T-helper 1 cell treated with Interleukin-12 subunit alpha and Interleukin-12 subunit beta and Interleukin-4 antibody, amounts not matched to agents 30 ng/mL and 1 ng/mL, for 36 hours (primary cell): ENCODE measurements at regions not wholly inside any gene's neighbourhood (a gene's known extent, or its start where the extent isn't known, plus 50 kb on each side); places are given as distances from the start of the nearest gene placed in this dataset.
"Not testable (repeated sequence)": the region's sequence is repeated elsewhere in the genome, so short reads cannot be mapped to it uniquely, and the experiment has no call there.

ENCODE experiments used
- intact Hi-C: fragments of 100-400 bp; cut with micrococcal nuclease; formaldehyde crosslinking; loops from one replicate; pipeline ENCODE4 v1.15.1; 2024

DNA sequence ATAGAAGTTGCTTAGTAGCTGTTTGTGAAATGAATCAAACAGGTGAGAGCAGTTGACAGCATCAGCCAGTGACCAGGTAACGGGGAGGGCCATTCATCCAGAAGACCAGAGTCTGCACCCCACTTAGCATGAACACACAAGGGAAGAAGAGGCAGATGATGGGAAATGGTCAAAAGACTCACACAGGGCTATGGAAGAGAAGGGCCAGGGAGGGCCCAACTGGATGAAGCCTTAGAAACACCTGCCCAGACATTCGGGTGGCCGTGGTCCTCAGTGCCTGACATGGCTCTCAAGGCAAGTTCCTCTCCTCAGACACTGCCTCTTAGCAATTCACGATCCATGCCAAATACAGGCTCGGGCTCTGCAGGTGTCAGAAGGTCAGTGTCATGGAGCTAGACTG, 354.1 kb downstream of the TCERG1L start:
- intact Hi-C loops: no loop called here

- intact Hi-C loops: no loop called here
Measured at GRCh38 chr10:130958003-130958402, 353.5 kb downstream of the TCERG1L start.

- intact Hi-C loops: no loop called here
Measured at GRCh38 chr10:130958981-130959751, 352.4 kb downstream of the TCERG1L start.

GRCh38 chr10:130959752-130960195, 351.7 kb downstream of the TCERG1L start:
- intact Hi-C loops: no loop called here

- intact Hi-C loops: no loop called here
Measured at GRCh38 chr10:130960531-130960930, 351.0 kb downstream of the TCERG1L start.

DNA sequence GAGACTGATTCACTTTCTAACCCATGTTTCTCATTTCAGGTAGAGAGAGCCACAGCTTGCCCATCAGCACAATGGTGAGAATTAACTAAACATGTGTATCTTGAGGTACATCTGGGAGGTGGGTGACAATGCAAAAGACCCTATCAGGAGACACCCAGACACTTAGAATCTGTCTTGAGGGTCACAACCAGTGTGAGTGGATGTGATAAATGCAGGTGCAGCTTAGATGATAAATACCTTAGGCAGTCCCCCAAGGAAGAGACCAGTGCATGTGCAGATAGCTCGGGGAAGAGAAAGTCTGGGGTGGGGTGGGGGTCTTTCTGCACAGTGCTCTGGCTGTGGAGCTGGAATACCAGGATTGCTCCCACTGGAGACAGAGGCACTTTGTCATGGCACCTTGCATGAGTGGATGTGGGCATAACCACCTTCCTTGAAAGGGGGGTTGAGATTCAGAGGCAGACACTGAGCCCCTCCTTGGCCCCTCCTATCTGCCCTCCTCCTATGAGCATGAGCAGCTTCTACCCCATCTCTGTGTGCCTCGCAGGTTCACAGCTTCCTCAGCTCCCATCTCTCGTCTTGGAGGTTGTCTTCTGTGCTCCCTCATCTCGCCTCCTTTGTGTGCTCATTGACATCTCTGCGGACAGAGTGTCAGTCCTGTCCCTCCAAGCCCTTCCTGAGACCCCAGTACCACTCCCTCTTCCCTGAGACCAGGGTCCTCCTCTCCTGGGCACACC, 349.8 kb downstream of the TCERG1L start:
- intact Hi-C loops: no loop called here

DNA sequence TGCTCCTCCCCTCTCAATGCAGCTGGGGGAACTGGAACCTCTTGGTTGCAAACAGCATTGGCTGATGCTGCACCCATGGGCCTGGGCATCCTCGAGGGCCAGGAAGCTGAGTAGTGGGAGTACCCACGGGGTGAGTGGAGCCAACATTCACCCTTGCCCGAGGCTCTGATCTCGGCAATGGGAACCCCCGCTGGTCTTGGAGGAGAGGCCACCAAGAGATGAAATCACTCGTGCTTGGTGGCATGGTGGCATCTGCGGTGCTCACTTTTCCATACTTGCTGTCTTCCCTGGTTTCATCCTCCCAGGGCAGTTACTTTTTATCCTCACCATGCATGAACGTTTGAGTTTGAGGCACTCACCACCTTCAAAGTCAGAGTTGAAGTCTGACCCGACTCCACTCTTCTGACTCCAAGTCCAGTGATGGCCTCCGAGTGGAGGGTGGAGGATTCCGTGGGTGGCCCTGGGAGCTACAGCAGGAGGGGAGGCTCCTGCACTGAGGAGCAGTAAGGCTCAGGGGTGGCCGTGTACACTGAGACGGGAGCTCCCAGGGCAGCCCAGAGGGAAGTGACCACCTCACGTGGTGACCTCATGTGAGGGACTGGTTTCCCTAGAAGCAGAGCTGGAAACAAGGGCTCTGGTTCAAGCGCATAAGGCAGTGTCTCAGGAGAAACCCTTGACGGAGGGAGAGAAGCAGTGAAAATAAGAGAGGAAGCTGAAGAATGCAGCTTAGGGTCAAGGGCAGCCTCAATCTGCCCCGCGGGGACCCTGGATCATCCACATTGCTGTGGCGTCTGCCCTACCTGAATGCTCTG, 349.1 kb downstream of the TCERG1L start:
- intact Hi-C loops: no loop called here

DNA sequence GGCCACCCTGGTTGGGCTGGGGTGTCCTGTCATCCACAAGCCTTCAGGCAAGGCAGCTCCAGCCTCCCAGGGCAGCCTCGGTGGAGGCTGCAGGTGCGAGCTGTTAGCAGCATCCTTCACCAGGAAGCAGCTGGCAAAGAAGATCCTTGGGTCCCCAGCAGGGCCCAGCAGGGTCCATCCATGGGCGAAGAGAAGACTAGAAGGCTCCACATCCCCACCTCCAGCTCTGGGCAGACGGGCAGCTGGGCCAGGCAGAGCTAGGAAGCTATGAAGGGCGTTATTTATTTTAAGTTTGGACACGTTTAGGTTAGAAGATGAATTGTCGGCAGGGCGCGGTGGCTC, 348.5 kb downstream of the TCERG1L start:
- intact Hi-C loops: no loop called here

DNA sequence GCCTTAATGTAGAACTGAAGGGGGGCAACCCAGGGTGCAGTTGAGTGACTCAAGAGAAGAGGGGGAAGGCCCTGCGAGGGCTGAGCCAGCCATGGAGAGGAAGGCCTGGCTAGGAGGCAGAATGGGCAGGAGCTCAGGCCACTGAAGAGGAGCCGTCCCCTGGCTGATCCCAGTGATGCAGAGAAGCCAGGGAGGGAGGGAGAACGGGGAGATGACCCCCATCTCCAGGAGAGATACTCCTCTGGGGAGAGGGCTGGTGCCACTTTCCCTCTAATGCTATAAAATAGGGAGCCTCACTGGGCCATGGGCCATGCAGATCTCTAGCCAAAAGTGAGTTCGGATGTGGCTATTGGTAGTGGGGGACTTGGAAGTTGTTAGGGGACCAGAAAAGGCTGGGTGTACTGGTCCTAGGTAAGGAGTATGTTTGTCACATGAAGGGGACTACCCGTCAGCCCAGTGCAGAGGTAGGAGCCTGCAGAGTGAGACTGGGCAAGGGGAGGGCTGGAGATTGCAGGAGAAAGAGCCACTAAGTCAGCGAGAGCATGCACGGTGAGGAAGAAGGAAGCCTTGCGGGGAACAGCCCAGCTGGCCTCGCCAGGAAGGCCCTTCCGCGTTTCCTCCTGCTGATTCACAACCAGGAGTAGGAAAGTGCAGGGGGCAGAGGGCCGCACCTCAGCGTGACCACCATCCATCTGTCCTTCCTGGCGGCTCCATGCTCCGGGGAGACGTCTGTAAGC, 347.6 kb downstream of the TCERG1L start:
- intact Hi-C loops: no loop called here

DNA sequence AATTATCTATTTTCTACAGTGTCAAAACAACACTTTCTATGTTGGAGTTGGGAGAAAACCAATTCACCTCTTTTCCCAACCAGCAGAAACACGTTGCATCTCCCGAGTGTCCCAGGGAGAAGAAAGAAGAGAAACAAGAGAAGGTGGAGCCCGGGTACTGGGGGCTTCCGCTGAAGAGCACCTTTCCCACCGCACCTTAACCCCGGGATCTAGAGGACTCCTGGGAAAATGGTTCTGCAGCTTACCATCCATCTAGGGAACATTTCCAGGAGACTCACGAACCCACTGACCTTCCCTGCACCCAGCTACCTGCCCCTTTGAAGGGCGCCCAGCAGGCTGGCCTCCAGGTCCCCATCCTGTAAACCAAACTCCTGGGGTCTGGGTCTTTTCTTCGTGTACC, 346.8 kb downstream of the TCERG1L start:
- intact Hi-C loops: no loop called here

- intact Hi-C loops: no loop called here
Measured at GRCh38 chr10:130967161-130967560, 344.4 kb downstream of the TCERG1L start.

DNA sequence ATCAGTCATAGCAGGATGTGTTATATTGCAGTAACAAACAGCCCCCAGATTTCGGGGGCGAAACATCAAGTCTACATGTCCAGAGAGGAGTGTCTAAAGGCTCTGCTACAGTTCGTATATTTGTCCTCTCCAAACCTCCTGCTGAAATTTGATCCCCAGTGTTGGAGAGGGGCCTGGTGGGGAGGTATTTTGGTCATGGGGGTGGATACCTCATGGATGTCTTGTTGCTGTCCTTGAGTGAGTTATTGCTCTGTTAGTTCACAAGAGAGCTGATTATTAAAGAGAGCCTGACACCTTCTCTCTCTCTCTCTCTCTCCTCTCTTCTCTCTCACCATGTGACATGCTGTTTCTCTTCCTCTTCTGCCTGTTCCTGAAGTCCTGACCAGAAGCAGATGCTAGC, 343.7 kb downstream of the TCERG1L start:
- intact Hi-C loops: no loop called here

GRCh38 chr10:130968511-130968910, 343.0 kb downstream of the TCERG1L start:
- intact Hi-C loops: no loop called here

DNA sequence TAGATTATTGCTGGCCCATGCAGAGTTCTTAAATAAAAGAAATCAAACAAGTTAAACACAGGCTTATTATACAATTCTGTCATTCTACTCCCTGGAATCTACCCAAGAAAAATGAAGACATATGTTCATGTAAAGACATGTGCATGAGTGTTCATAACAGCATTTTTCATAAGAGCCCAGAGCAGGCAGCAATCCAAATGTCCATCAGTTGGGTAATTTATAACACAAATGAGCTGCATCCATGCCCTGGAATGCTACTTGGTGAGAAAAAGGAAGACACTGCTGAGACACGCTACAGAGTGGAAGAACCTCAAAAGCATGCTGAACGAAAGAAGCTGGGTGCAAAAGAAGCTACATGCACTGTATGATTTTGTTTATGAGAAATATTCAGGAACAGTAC, 342.6 kb downstream of the TCERG1L start:
- intact Hi-C loops: no loop called here

- intact Hi-C loops: no loop called here
Measured at GRCh38 chr10:130969700-130970099, 341.8 kb downstream of the TCERG1L start.

GRCh38 chr10:130970341-130971122, 341.0 kb downstream of the TCERG1L start:
- intact Hi-C loops: no loop called here

DNA sequence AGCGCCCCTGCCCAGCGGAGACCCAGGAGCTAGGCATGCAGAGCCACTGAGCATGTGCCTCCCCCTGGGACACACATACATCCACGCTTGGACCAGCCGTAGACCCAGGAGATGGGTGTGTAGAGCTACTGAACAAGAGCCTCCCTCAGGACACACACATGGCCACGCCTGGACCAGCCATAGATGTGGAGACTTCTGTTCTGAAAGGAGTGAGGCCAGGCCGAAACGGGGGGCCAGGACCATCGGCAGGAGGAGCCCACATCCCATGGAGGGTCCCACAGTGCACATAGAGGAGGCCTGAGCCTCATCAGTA, 340.4 kb downstream of the TCERG1L start:
- intact Hi-C loops: no loop called here

- intact Hi-C loops: no loop called here
Measured at GRCh38 chr10:130973127-130973839, 338.2 kb downstream of the TCERG1L start.

GRCh38 chr10:130974166-130974565, 337.4 kb downstream of the TCERG1L start:
- intact Hi-C loops: no loop called here

DNA sequence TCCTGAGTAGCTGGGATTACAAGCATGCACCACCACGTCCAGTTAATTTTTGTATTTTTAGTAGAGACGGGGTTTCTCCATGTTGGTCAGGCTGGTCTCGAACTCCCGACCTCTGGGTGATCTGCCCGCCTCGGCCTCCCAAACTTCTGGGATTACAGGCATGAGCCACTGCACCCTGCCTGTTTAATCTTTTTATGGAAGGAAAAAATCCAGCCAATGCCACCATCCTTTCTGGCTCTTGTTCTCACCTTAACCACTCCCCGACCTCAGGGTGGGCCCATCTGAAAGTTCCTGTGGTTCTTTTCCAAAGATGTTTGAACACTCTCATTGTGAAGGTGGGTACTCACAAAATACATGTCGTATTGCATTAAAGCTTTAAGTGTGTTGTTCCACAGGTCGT, 336.2 kb downstream of the TCERG1L start:
- intact Hi-C loops: not testable (repeated sequence)
